GM13976 (cell line): ENCODE measurements at regions not wholly inside any gene's neighbourhood (a gene's known extent, or its start where the extent isn't known, plus 50 kb on each side); places are given as distances from the start of the nearest gene placed in this dataset.

Experiments used
- DNase-seq: peaks from one replicate; pipeline ENCODE4 v3.0.0; 2012; ENCODE audit warnings: low spot score
- CTCF ChIP-seq: IDR thresholded peaks from 2 replicates; pipeline ENCODE4 v1.5.1; 2012; ENCODE audit warnings: borderline replicate concordance, mild to moderate bottlenecking; ENCODE audit not compliant: insufficient read depth; ENCODE audit errors: extremely low read depth, missing control alignments, control extremely low read depth
- in situ Hi-C: fragments of 300-500 bp; cut with MboI; formaldehyde crosslinking; loops from one replicate; pipeline ENCODE4 v1.12.0; 2022; ENCODE audit warnings: low sequenced_read_pairs, mixed read lengths, inconsistent platforms; ENCODE audit not compliant: unreplicated experiment

- TF ChIP-seq CTCF = peak; percentile 61
Observed at GRCh38 chr20:22339091-22339881, 245.1 kb downstream of the FOXA2 start.

GRCh38 chr20:22338140-22338708 is 246.1 kb downstream of the FOXA2 start:
- no peak for TF ChIP-seq CTCF
- in situ Hi-C loops = loop anchor here (10.0 kb wide), 2 partner anchors 247 to 347 kb away; partner anchors contain the start of gene FOXA2
- DNase-seq = no peak

More at GRCh38 chr20:22339091-22339881, 245.1 kb downstream of the FOXA2 start:
- DNase-seq = peak; percentile 47
- in situ Hi-C loops = loop anchor here (10.0 kb wide), 2 partner anchors 246 to 346 kb away; partner anchors contain the start of gene FOXA2

DNA sequence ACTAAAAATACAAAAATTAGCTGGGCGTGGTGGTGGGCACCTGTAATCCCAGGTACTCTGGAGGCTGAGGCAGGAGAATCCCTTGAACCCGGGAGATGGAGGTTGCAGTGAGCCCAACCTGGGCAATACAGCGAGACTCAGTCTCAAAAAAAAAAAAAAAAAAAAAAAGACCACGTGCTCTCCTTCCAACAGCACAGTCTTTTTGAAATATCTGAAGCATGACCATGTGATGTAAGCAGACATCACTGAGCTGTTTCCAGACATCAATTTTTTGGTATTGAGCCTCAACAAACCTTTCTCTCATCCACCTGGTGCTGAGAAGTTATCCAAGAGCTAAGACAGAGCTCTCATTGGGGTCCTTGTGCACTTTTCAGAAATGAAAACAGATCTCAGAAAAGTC is 249.2 kb downstream of the FOXA2 start:
- DNase-seq = no peak
- TF ChIP-seq CTCF = no peak
- in situ Hi-C loops = loop anchor here (10.0 kb wide), 2 partner anchors 250 to 350 kb away; partner anchors contain the start of gene FOXA2

- TF ChIP-seq CTCF = peak; percentile 56
- in situ Hi-C loops = loop anchor here (10.0 kb wide), 2 partner anchors 251 to 351 kb away; partner anchors contain the start of gene FOXA2
- DNase-seq = peak; percentile 66
Observed at GRCh38 chr20:22333885-22334545, 250.4 kb downstream of the FOXA2 start.

- in situ Hi-C loops = loop anchor here (25.0 kb wide), 1 partner anchor 612 kb away; the partner anchor contains the start of gene PAX1
- no peak for DNase-seq
- TF ChIP-seq CTCF = no peak
Observed at GRCh38 chr20:22324505-22324904, 259.9 kb downstream of the FOXA2 start.

- no peak for TF ChIP-seq CTCF
- no peak for DNase-seq
- in situ Hi-C loops = loop anchor here (25.0 kb wide), 1 partner anchor 610 kb away; the partner anchor contains the start of gene PAX1
Observed at GRCh38 chr20:22322513-22322912, 261.9 kb downstream of the FOXA2 start.
